ENCODE measurements at regions not wholly inside any gene's neighbourhood (a gene's known extent, or its start where the extent isn't known, plus 50 kb on each side); places are given as distances from the start of the nearest gene placed in this dataset.
A peak's percentile ranks its signal among the peaks of the same experiment; 100 is the strongest.

DNA sequence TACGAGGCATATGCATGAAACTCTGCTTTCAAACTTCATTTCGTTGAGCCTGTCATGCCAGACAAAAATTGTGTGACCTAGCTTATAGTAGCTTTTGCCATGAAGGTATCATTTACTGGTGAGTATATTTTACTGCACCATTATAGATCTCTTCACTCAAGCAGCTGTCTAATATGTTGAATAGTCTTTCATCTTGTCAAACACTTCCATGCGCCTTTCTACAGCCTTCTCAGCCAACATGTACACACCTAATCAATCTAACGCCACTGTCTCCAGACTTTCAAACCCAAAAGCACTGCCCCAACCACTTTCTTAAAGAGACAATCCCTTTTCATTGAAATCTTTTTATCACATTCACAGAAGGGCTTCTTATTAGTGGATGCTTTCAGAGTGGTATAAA, 757.4 kb downstream of the VRK1 start:
- no peak for TF ChIP-seq POLR2AphosphoS5 (IDR thresholded peaks at IDR 0.05; ENCODE audit: insufficient read depth, low read depth, low read length)
- TF ChIP-seq POLR2A (IDR thresholded peaks at IDR 0.05; ENCODE audit: low read depth, low read length) = no peak
- dilution Hi-C loops (cut with MboI; ENCODE audit: extremely low pct_ligation_motif_present, low sequenced_read_pairs) = no loop called here
- no peak for DNase-seq (ENCODE audit: low read depth, low spot score)
- intact Hi-C loops (cut with micrococcal nuclease) = no loop called here
- no peak overlapping the region for H3K4me3 ChIP-seq (replicated peaks in 1 of 3; ENCODE audit: insufficient read depth in 1 of 3, low read depth in 1 of 3, low read length in 3 of 3)
- H2AFZ ChIP-seq (ENCODE audit: low read depth, low read length) = no peak overlapping the region
- peak; percentile 31 for FAIRE-seq
- no peak overlapping the region for H3K4me2 ChIP-seq (ENCODE audit: insufficient read depth, low read length)
- POLR2A ChIA-PET = no interaction called here
- H3K9ac ChIP-seq (replicated peaks; ENCODE audit: extremely low read depth, insufficient read depth, low read length) = no peak overlapping the region
- BruUV-seq (replicated peaks) = no TSS peak
- no peaks in the 10 kb centered on the region for H3K79me2 ChIP-seq (ENCODE audit: control insufficient read depth, insufficient read depth, low read length)
- no peaks in the 10 kb centered on the region for H3K4me1 ChIP-seq (ENCODE audit: control insufficient read depth, extremely low read depth, insufficient read depth, low read length)
- peaks cover 2% of the 10 kb centered on the region for H3K9me3 ChIP-seq (replicated peaks; ENCODE audit: control insufficient read depth, insufficient read depth, low read length)
- no peak overlapping the region for H3K27ac ChIP-seq (ENCODE audit: insufficient read depth, low read depth, low read length)
- H3K36me3 ChIP-seq (ENCODE audit: control insufficient read depth in 2 of 2, extremely low read depth in 1 of 2, insufficient read depth in 2 of 2, low read length in 2 of 2) = no peaks in the 10 kb centered on the region
- no peaks in the 10 kb centered on the region for H3K9me1 ChIP-seq (replicated peaks; ENCODE audit: control insufficient read depth, extremely low read depth, insufficient read depth, low read length)
- H4K20me1 ChIP-seq (replicated peaks; ENCODE audit: control insufficient read depth, extremely low read depth, insufficient read depth, low read length) = no peaks in the 10 kb centered on the region
- no peaks in the 10 kb centered on the region for H3K27me3 ChIP-seq (ENCODE audit: control insufficient read depth in 2 of 2, insufficient read depth in 2 of 2, low read length in 2 of 2)
- CTCF ChIA-PET = no interaction called here

GRCh38 chr14:97564334-97564733, 767.2 kb downstream of the VRK1 start:
- POLR2A ChIA-PET = no interaction called here
- CTCF ChIA-PET = no interaction called here
- no peaks in the 10 kb centered on the region for H3K36me3 ChIP-seq (ENCODE audit: control insufficient read depth in 2 of 2, extremely low read depth in 1 of 2, insufficient read depth in 2 of 2, low read length in 2 of 2)
- H3K9me3 ChIP-seq (replicated peaks; ENCODE audit: control insufficient read depth, insufficient read depth, low read length) = peaks cover 8% of the 10 kb centered on the region
- no peaks in the 10 kb centered on the region for H3K27me3 ChIP-seq (ENCODE audit: control insufficient read depth in 2 of 2, insufficient read depth in 2 of 2, low read length in 2 of 2)
- H3K4me2 ChIP-seq (ENCODE audit: insufficient read depth, low read length) = no peak overlapping the region
- DNase-seq (ENCODE audit: low read depth, low spot score) = no peak
- no peak overlapping the region for H3K27ac ChIP-seq (ENCODE audit: insufficient read depth, low read depth, low read length)
- H3K4me1 ChIP-seq (ENCODE audit: control insufficient read depth, extremely low read depth, insufficient read depth, low read length) = no peaks in the 10 kb centered on the region
- intact Hi-C loops (cut with micrococcal nuclease) (no loop called here), dilution Hi-C loops (cut with MboI; ENCODE audit: extremely low pct_ligation_motif_present, low sequenced_read_pairs) (no loop called here)
- H4K20me1 ChIP-seq (replicated peaks; ENCODE audit: control insufficient read depth, extremely low read depth, insufficient read depth, low read length) = no peaks in the 10 kb centered on the region
- no peak overlapping the region for H3K9ac ChIP-seq (replicated peaks; ENCODE audit: extremely low read depth, insufficient read depth, low read length)
- no peak overlapping the region for H3K4me3 ChIP-seq (replicated peaks in 1 of 3; ENCODE audit: insufficient read depth in 1 of 3, low read depth in 1 of 3, low read length in 3 of 3)
- no peak overlapping the region for H2AFZ ChIP-seq (ENCODE audit: low read depth, low read length)
- H3K79me2 ChIP-seq (ENCODE audit: control insufficient read depth, insufficient read depth, low read length) = no peaks in the 10 kb centered on the region
- TF ChIP-seq POLR2A (IDR thresholded peaks at IDR 0.05; ENCODE audit: low read depth, low read length) (no peak), JUN (IDR thresholded peaks at IDR 0.05; ENCODE audit: borderline replicate concordance, insufficient read depth, insufficient read length, low read depth) (no peak)
- H3K9me1 ChIP-seq (replicated peaks; ENCODE audit: control insufficient read depth, extremely low read depth, insufficient read depth, low read length) = no peaks in the 10 kb centered on the region
- FAIRE-seq = no peak
- no TSS peak for BruUV-seq (replicated peaks)
